Right lobe of liver (tissue), 6 donors: ENCODE measurements at regions not wholly inside any gene's neighbourhood (a gene's known extent, or its start where the extent isn't known, plus 50 kb on each side); places are given as distances from the start of the nearest gene placed in this dataset.

Experiments used
- ATAC-seq, 4 donors: fragments of 200-7000 bp; cut with Tn5 transposase; one replicate each; pipeline ENCODE4 v1.9.1; 2020; ENCODE audit warnings: mild to moderate bottlenecking in 4 of 4, moderate library complexity in 4 of 4
- DNase-seq, 3 donors: peaks; one replicate each; pipeline ENCODE4 v3.0.0-alpha.2; 2020
- H3K27ac ChIP-seq, 3 donors: fragments of 200-600 bp; one replicate each; pipeline ENCODE4 v1.8.0; 2022
- H3K27me3 ChIP-seq, 2 donors: fragments of 200-600 bp; one replicate each; pipeline ENCODE4 v1.8.0; 2022
- H3K36me3 ChIP-seq, 4 donors: fragments of 200-600 bp; sonication (generic) in 1 of 4; one replicate each; pipeline versions ENCODE4 v1.5.1 to v1.8.0; 2017 to 2022; ENCODE audit warnings: control low read depth in 1 of 4
- H3K4me1 ChIP-seq, 4 donors: fragments of 200-600 bp; sonication (generic) in 1 of 4; one replicate each; pipeline versions ENCODE4 v1.5.1 to v1.8.0; 2017 to 2022; ENCODE audit warnings: control low read depth in 1 of 4
- H3K4me3 ChIP-seq, 3 donors: fragments of 200-600 bp; one replicate each; pipeline ENCODE4 v1.8.0; 2022
- H3K9me3 ChIP-seq, 4 donors: fragments of 200-600 bp; sonication (generic) in 1 of 4; one replicate each; pipeline versions ENCODE4 v1.5.1 to v1.8.0; 2017 to 2022; ENCODE audit warnings: control low read depth in 1 of 4
- CTCF ChIP-seq, 4 donors: fragments of 200-600 bp in 3 of 4; fragments of 450-650 bp in 1 of 4; IDR thresholded peaks; one replicate each; pipeline versions ENCODE4 v1.5.1 to v1.8.0; 2016 to 2022; ENCODE audit warnings: antibody characterized with exemption in 4 of 4, mild to moderate bottlenecking in 2 of 4
- POLR2A ChIP-seq: fragments of 450-650 bp; IDR thresholded peaks from one replicate; pipeline ENCODE4 v1.6.1; 2017; ENCODE audit warnings: antibody characterized with exemption, mild to moderate bottlenecking
- WGBS: methylation state at CpG from one replicate; pipeline ENCODE4 v1.1.6; 2018; ENCODE audit warnings: low coverage, low lambda C conversion rate; ENCODE audit not compliant: insufficient coverage; ENCODE audit errors: missing lambda C conversion rate; 5-methylcytosine and 5-hydroxymethylcytosine counted together
- intact Hi-C, 2 donors: fragments of 100-400 bp; cut with DNase I; formaldehyde crosslinking; loops; one replicate each; pipeline versions ENCODE4 v1.11.2 to v1.14.1; 2022
- donor health status: DM: no; HTN: yes; CAD: no.
- donor health status: DM: no; HTN: no; CAD: no.
- donor health status: DM: no; HTN: no; CAD: no.
- donor health status: DM: no; HTN: yes; CAD: no.
- donor health status: DM: no; HTN: yes; CAD: no.

DNA sequence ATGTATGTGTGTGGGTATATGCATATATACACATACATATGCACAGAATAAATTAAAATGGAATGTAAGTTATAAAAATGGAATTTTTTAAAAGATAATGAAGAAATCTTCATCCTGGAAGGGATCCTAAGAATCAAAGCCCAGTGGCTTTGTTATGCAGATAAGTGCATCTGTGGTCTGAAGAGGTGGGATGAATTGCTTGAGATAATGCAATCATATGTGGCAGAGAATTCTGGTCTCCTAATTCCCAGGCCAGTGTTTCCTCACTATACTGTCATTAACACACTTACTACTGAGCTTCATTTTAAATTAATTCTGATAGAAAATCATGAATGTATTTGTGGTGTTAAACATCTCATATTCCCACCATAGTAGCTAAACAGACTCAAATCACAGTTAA lies 86.7 kb upstream of the PRMT6 start:
- Histone ChIP-seq H3K4me3 (no peak overlapping the region), H3K4me1 (no peaks in the 10 kb centered on the region), H3K36me3 (no peaks in the 10 kb centered on the region), H3K27ac (no peak overlapping the region), H3K27me3 (no peaks in the 10 kb centered on the region), H3K9me3 (no peaks in the 10 kb centered on the region)
- ATAC-seq (no peak), DNase-seq (no peak)
- TF ChIP-seq CTCF (IDR thresholded peaks at IDR 0.05) (no peak), POLR2A (no peak)
- intact Hi-C loops = no loop called here

GRCh38 chr1:106972074-106972473 lies 84.4 kb upstream of the PRMT6 start:
- 39% methylated on average over 2 of the region's 2 CpGs for WGBS
- Histone ChIP-seq H3K4me1 (no peaks in the 10 kb centered on the region), H3K9me3 (no peaks in the 10 kb centered on the region), H3K36me3 (no peaks in the 10 kb centered on the region), H3K4me3 (no peak overlapping the region), H3K27me3 (no peaks in the 10 kb centered on the region), H3K27ac (no peak overlapping the region)
- intact Hi-C loops = no loop called here
- ATAC-seq (no peak), DNase-seq (no peak)
- TF ChIP-seq CTCF (IDR thresholded peaks at IDR 0.05) (no peak), POLR2A (no peak)

DNA sequence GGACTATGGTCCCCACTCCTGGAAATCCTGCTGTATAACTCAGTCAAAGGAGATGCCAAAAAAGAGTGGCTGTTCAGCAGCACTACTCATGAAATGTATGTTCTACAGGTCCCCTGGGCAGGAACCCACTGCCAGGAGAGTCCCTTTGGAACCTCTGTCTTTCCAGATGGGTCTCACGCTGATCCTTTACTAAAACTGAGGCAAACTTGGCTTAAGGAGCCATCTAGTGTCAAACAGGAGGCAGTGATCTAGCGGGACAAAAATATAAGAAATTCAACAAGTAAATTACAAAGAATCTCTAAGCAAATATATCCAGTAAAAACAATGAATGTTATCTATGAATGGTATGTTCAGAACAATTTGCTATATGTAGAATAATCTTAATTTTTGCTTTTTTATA lies 80.5 kb upstream of the PRMT6 start:
- Histone ChIP-seq H3K36me3 (no peaks in the 10 kb centered on the region), H3K27me3 (no peaks in the 10 kb centered on the region), H3K27ac (no peak overlapping the region), H3K4me3 (no peak overlapping the region), H3K4me1 (no peaks in the 10 kb centered on the region), H3K9me3 (no peaks in the 10 kb centered on the region)
- ATAC-seq = no peak
- DNase-seq = no peak
- WGBS = 40% methylated on average over 2 of the region's 2 CpGs
- intact Hi-C loops = no loop called here
- TF ChIP-seq CTCF (IDR thresholded peaks at IDR 0.05) (no peak), POLR2A (no peak)

DNA sequence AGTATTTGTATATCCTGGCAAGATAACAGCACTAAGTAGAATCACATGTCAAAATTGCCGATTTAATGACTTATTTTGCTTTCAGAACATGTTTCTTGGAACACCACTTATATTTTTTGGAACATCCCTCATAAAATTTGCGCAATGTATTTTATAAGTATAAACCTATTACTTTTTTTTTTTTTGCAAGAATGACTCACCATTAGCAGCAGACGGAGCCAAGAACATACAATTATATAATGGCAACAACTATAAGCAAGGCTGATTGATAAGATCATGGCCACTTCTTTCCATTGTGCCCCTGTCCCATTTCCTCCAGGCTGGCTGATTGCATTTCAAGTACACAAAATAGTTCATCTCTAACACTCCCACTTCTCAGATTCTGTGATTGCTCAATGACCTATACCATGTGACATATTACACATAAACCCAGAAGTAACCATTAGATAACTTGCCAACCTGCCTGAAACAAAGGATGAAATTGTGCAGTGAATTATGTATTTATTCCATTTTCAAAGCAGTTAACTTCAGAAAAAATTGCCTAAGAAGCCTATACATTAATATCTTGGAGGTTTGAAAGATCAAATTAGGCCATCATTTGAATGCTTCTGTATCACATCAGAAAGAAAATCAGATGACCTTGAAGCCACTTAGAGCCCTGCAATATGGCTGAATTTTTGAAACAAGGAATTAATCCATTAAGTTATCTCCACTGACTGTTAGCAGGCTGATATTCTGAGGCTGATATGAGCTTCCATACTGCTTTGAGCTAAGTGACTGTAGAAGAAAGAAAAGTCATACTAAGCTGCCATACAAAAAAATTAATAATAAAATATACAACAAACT lies 77.8 kb upstream of the PRMT6 start:
- no peaks in the 10 kb centered on the region for H3K9me3 ChIP-seq
- no peak overlapping the region for H3K4me3 ChIP-seq
- no peak for DNase-seq
- H3K27me3 ChIP-seq = no peaks in the 10 kb centered on the region
- intact Hi-C loops = no loop called here
- ATAC-seq = no peak
- TF ChIP-seq CTCF (IDR thresholded peaks at IDR 0.05) (no peak), POLR2A (no peak)
- H3K27ac ChIP-seq = no peak overlapping the region
- WGBS = 49% methylated on average over 3 of the region's 3 CpGs
- H3K36me3 ChIP-seq = no peaks in the 10 kb centered on the region
- no peaks in the 10 kb centered on the region for H3K4me1 ChIP-seq
